ENCODE measurements at regions not wholly inside any gene's neighbourhood (a gene's known extent, or its start where the extent isn't known, plus 50 kb on each side); places are given as distances from the start of the nearest gene placed in this dataset.

GRCh38 chr7:17086403-17086802 is 204.6 kb upstream of the AGR3 start:
- H3K27me3 ChIP-seq = no peaks in the 10 kb centered on the region
- TF ChIP-seq, protein P1, sequence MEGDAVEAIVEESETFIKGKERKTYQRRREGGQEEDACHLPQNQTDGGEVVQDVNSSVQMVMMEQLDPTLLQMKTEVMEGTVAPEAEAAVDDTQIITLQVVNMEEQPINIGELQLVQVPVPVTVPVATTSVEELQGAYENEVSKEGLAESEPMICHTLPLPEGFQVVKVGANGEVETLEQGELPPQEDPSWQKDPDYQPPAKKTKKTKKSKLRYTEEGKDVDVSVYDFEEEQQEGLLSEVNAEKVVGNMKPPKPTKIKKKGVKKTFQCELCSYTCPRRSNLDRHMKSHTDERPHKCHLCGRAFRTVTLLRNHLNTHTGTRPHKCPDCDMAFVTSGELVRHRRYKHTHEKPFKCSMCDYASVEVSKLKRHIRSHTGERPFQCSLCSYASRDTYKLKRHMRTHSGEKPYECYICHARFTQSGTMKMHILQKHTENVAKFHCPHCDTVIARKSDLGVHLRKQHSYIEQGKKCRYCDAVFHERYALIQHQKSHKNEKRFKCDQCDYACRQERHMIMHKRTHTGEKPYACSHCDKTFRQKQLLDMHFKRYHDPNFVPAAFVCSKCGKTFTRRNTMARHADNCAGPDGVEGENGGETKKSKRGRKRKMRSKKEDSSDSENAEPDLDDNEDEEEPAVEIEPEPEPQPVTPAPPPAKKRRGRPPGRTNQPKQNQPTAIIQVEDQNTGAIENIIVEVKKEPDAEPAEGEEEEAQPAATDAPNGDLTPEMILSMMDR (IDR thresholded peaks at IDR 0.05) = no peak
- no peak for TF ChIP-seq POLR2A (IDR thresholded peaks at IDR 0.05)
- no peaks in the 10 kb centered on the region for H3K36me3 ChIP-seq (ENCODE audit: low read depth, missing control alignments)
- H3K27ac ChIP-seq = no peak overlapping the region
- DNase-seq = no peak
- H3K9me3 ChIP-seq = no peaks in the 10 kb centered on the region
- WGBS, 2 donors = 81 to 83% methylated on average over 5 of the region's 5 CpGs
- no peaks in the 10 kb centered on the region for H3K4me1 ChIP-seq
- no peak overlapping the region for H3K4me3 ChIP-seq
- intact Hi-C loops (cut with DNase I; ENCODE audit: low total_unique reads) = no loop called here

DNA sequence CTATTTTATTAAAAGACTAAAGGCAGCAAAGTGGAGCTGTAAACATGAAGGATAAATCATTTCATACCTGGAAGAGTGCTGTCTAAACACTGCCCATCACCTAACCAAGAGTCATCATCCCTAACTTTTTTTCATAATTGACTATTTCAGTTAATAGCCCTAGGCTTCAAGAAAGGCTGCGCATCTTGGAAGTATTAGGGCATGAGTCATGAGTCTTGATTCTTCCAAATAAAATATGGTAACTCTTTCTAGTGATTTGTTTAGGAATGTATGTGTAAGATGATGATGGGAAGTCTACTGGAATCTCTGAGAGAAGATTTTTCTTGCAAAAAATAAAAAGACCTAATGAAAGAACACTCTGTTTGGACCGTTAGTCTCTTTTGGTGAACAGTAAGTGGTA is 207.7 kb upstream of the AHR start:
- Histone ChIP-seq H3K4me3 (no peak overlapping the region), H3K9me3 (no peaks in the 10 kb centered on the region), H3K4me1 (no peaks in the 10 kb centered on the region), H3K27ac (no peak overlapping the region), H3K36me3 (ENCODE audit: low read depth, missing control alignments) (no peaks in the 10 kb centered on the region), H3K27me3 (no peaks in the 10 kb centered on the region)
- 86 to 88% methylated on average over 2 of the region's 2 CpGs for WGBS, 2 donors
- intact Hi-C loops (cut with DNase I; ENCODE audit: low total_unique reads) = no loop called here
- no peak for DNase-seq
- TF ChIP-seq, protein P1 (IDR thresholded peaks at IDR 0.05) = no peak
- no peak for TF ChIP-seq POLR2A (IDR thresholded peaks at IDR 0.05)

- 66 to 80% methylated on average over 3 of the region's 3 CpGs for WGBS, 2 donors
- no peak for TF ChIP-seq POLR2A (IDR thresholded peaks at IDR 0.05)
- TF ChIP-seq, protein P1 (IDR thresholded peaks at IDR 0.05) = no peak
- H3K36me3 ChIP-seq (ENCODE audit: low read depth, missing control alignments) = no peaks in the 10 kb centered on the region
- DNase-seq = no peak
- no peak overlapping the region for H3K4me3 ChIP-seq
- intact Hi-C loops (cut with DNase I; ENCODE audit: low total_unique reads) = no loop called here
- H3K27me3 ChIP-seq = no peaks in the 10 kb centered on the region
- H3K27ac ChIP-seq = no peak overlapping the region
- no peaks in the 10 kb centered on the region for H3K9me3 ChIP-seq
- H3K4me1 ChIP-seq = no peaks in the 10 kb centered on the region
Measured at GRCh38 chr7:17093461-17093860, 205.0 kb upstream of the AHR start.

DNA sequence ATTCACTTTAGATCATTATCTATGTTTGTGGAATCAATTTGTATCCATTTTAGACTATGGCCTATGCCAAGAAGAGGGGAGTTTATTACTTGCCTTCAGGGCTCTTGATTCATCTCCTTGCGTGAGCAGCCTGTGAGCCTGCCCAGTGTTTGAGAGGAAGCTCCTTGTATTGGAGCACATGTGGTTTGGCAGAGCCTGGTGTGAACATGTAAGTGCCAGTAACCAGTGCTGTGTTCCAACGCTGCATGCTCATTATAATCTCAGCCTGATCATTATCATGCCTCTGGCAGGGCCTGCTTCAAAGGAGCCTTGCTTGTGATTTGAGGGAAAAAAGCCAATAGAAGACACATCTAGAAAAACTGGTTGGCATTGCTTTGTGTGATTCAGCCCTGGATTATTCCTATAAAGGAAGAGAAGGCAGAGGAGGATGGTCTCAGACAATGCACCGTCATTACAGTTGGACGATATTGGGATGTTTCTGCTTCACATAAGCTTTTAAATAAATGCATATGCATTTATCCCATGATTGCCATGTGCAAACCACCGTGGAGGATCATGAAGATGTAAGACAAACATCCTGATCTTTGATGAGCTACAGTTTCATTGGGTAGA is 203.4 kb upstream of the AHR start:
- H3K36me3 ChIP-seq (ENCODE audit: low read depth, missing control alignments) = no peaks in the 10 kb centered on the region
- H3K27ac ChIP-seq = no peak overlapping the region
- no peak for DNase-seq
- no peak overlapping the region for H3K4me3 ChIP-seq
- H3K27me3 ChIP-seq = no peaks in the 10 kb centered on the region
- no peak for TF ChIP-seq POLR2A (IDR thresholded peaks at IDR 0.05)
- TF ChIP-seq, protein P1 (IDR thresholded peaks at IDR 0.05) = no peak
- H3K4me1 ChIP-seq = no peaks in the 10 kb centered on the region
- H3K9me3 ChIP-seq = no peaks in the 10 kb centered on the region
- intact Hi-C loops (cut with DNase I; ENCODE audit: low total_unique reads) = no loop called here
- WGBS, 2 donors = 84 to 87% methylated on average over 5 of the region's 5 CpGs

GRCh38 chr7:17095931-17096330 is 202.5 kb upstream of the AHR start:
- no peaks in the 10 kb centered on the region for H3K4me1 ChIP-seq

More at GRCh38 chr7:17095931-17096330, 202.5 kb upstream of the AHR start:
- 88 to 94% methylated on average over 2 of the region's 2 CpGs for WGBS, 2 donors
- intact Hi-C loops (cut with DNase I; ENCODE audit: low total_unique reads) = no loop called here
- H3K4me3 ChIP-seq = no peak overlapping the region
- H3K36me3 ChIP-seq (ENCODE audit: low read depth, missing control alignments) = no peaks in the 10 kb centered on the region
- no peaks in the 10 kb centered on the region for H3K27me3 ChIP-seq
- H3K9me3 ChIP-seq = no peaks in the 10 kb centered on the region
- no peak overlapping the region for H3K27ac ChIP-seq
- DNase-seq = no peak
- TF ChIP-seq, protein P1 (IDR thresholded peaks at IDR 0.05) = no peak
- TF ChIP-seq POLR2A (IDR thresholded peaks at IDR 0.05) = no peak
